A549 (cell line): ENCODE measurements at regions not wholly inside any gene's neighbourhood (a gene's known extent, or its start where the extent isn't known, plus 50 kb on each side); places are given as distances from the start of the nearest gene placed in this dataset.
"Not testable (repeated sequence)": the region's sequence is repeated elsewhere in the genome, so short reads cannot be mapped to it uniquely, and the experiment has no call there.

ENCODE experiments used
- ATAC-seq, 2 experiments: fragments of 200-7000 bp in 1 of 2; fragments of >200 bp in 1 of 2; cut with Nextera tagmentation in 1 of 2; cut with Tn5 transposase in 1 of 2; 3 replicates each; pipeline versions ENCODE4 v1.8.0 to v1.9.1; 2018 to 2020; ENCODE audit warnings: mild to moderate bottlenecking in 1 of 2, moderate library complexity in 1 of 2
- CTCF ChIA-PET: fragments of 300-600 bp; sonication (Branson Sonifier 250); formaldehyde crosslinking; extraction: SDS; loops from one replicate; lab custom pipeline; 2021; ENCODE audit warnings: antibody characterized with exemption, inconsistent platforms; lab: Yijun Ruan, JAX
- POLR2A ChIA-PET: fragments of 350-600 bp; formaldehyde crosslinking; extraction: SDS; loops from one replicate; lab custom pipeline; 2021; ENCODE audit warnings: antibody characterized with exemption, inconsistent platforms; lab: Yijun Ruan, JAX
- DNase-seq, 2 experiments: peaks; one replicate each; pipeline versions ENCODE4 v3.0.0 to v3.0.0-alpha.2; 2011 to 2016; ENCODE audit warnings: low read depth in 1 of 2, low spot score in 1 of 2
- FAIRE-seq: peaks from 2 replicates; lab custom pipeline; 2011; peaks lifted over from hg19 to GRCh38; lab: Jason Lieb, UNC
- H3K27ac ChIP-seq, 2 experiments: fragments of >200 bp; sonication (Bioruptor Twin); formaldehyde crosslinking; 3 replicates each; pipeline ENCODE4 v1.5.1; 2016 to 2017
- H3K4me1 ChIP-seq: fragments of >200 bp; sonication (Bioruptor Twin); formaldehyde crosslinking; 3 replicates; pipeline ENCODE4 v1.6.1; 2016
- H3K4me2 ChIP-seq: fragments of >200 bp; sonication (Bioruptor Twin); formaldehyde crosslinking; 3 replicates; pipeline ENCODE4 v1.6.1; 2016
- H3K4me3 ChIP-seq: fragments of >200 bp; sonication (Bioruptor Twin); formaldehyde crosslinking; 3 replicates; pipeline ENCODE4 v1.5.1; 2016
- H3K9me3 ChIP-seq: fragments of >200 bp; sonication (Bioruptor Twin); formaldehyde crosslinking; 3 replicates; pipeline ENCODE4 v1.6.1; 2016
- BHLHE40 ChIP-seq: IDR thresholded peaks from 2 replicates; pipeline ENCODE4 v1.6.1; 2012; ENCODE audit warnings: low read depth, low read length, inconsistent platforms
- CBX2 ChIP-seq: fragments of 200-600 bp; sonication (generic); IDR thresholded peaks from 2 replicates; pipeline ENCODE4 v1.6.1; 2016; ENCODE audit warnings: low read depth, mild to moderate bottlenecking, borderline replicate concordance
- CEBPB ChIP-seq, 2 experiments: fragments of >200 bp in 1 of 2; sonication (Bioruptor Twin) in 1 of 2; formaldehyde crosslinking in 1 of 2; IDR thresholded peaks; 2 replicates each; pipeline ENCODE4 v1.6.1; 2012 to 2016
- EHMT2 ChIP-seq: fragments of 200-600 bp; sonication (generic); IDR thresholded peaks from 2 replicates; pipeline ENCODE4 v1.6.1; 2016; ENCODE audit warnings: antibody characterized with exemption, low read depth, mild to moderate bottlenecking, moderate library complexity
- EP300 ChIP-seq, 2 experiments: fragments of >200 bp; sonication (Bioruptor Twin); formaldehyde crosslinking; IDR thresholded peaks; 2 replicates in 1 of 2; 3 replicates in 1 of 2; pipeline ENCODE4 v1.6.1; 2016 to 2017
- GATA3 ChIP-seq: IDR thresholded peaks from 2 replicates; pipeline ENCODE4 v1.6.1; 2012; ENCODE audit warnings: borderline replicate concordance
- HDAC2 ChIP-seq: fragments of 200-600 bp; sonication (generic); IDR thresholded peaks from 2 replicates; pipeline ENCODE4 v1.6.1; 2016
- HOXB13 ChIP-seq: fragments of 250-450 bp; sonication (Bioruptor Pico); IDR thresholded peaks from 2 replicates; pipeline ENCODE4 v1.5.0; 2020; ENCODE audit warnings: low read depth, mild to moderate bottlenecking, moderate library complexity
- JUN ChIP-seq, 2 experiments: fragments of >200 bp; sonication (Bioruptor Twin); formaldehyde crosslinking; IDR thresholded peaks; 2 replicates in 1 of 2; 3 replicates in 1 of 2; pipeline ENCODE4 v1.6.1; 2016 to 2017
- JUNB ChIP-seq: fragments of >200 bp; sonication (Bioruptor Twin); formaldehyde crosslinking; IDR thresholded peaks from 2 replicates; pipeline ENCODE4 v1.6.1; 2016
- KDM1A ChIP-seq: fragments of 200-600 bp; sonication (generic); IDR thresholded peaks from 2 replicates; pipeline ENCODE4 v1.6.1; 2016; ENCODE audit warnings: low read depth, mild to moderate bottlenecking
- NFE2L2 ChIP-seq: fragments of 150-350 bp; conservative IDR thresholded peaks from 2 replicates; pipeline ENCODE4 v1.6.1; 2014; ENCODE audit warnings: low read length
- NPAS2 ChIP-seq: fragments of 250-450 bp; sonication (Bioruptor Pico); IDR thresholded peaks from 2 replicates; pipeline ENCODE4 v1.8.0; 2022; ENCODE audit warnings: mild to moderate bottlenecking, moderate library complexity, borderline replicate concordance
- PBX3 ChIP-seq: IDR thresholded peaks from 2 replicates; pipeline ENCODE4 v1.6.1; 2012
- POLR2AphosphoS2 ChIP-seq: conservative IDR thresholded peaks from 2 replicates; pipeline ENCODE4 v1.6.1; 2012; ENCODE audit warnings: low read length, improper control_type of control experiment, inconsistent platforms
- RCOR1 ChIP-seq: fragments of 150-350 bp; IDR thresholded peaks from 2 replicates; pipeline ENCODE4 v1.6.1; 2014; ENCODE audit warnings: antibody characterized with exemption, low read length, low read depth
- RFX5 ChIP-seq: fragments of 450-650 bp; IDR thresholded peaks from 2 replicates; pipeline ENCODE4 v1.7.1; 2014; ENCODE audit warnings: antibody characterized with exemption, mild to moderate bottlenecking, moderate library complexity
- RNF2 ChIP-seq: fragments of 200-600 bp; sonication (generic); IDR thresholded peaks from 2 replicates; pipeline ENCODE4 v1.6.1; 2016; ENCODE audit warnings: low read depth, mild to moderate bottlenecking, antibody characterized with exemption, moderate library complexity, borderline replicate concordance
- SREBF2 ChIP-seq: fragments of 450-650 bp; IDR thresholded peaks from 2 replicates; pipeline ENCODE4 v1.6.1; 2014; ENCODE audit warnings: mild to moderate bottlenecking, moderate library complexity
- USF2 ChIP-seq: fragments of 450-650 bp; IDR thresholded peaks from 2 replicates; pipeline ENCODE4 v1.6.1; 2014; ENCODE audit warnings: antibody characterized with exemption
- ZNF302 ChIP-seq: fragments of 250-450 bp; sonication (Bioruptor Pico); IDR thresholded peaks from 2 replicates; pipeline ENCODE4 v1.9.0; 2021; ENCODE audit warnings: inconsistent platforms, mild to moderate bottlenecking, moderate library complexity
- WGBS: methylation state at CpG from one replicate; pipeline ENCODE4 v1.1.6; 2017; ENCODE audit errors: missing lambda C conversion rate; 5-methylcytosine and 5-hydroxymethylcytosine counted together
- TF ChIP-seq, protein P1 (sequence below): fragments of >200 bp; sonication (Bioruptor Twin); formaldehyde crosslinking; IDR thresholded peaks from 2 replicates; pipeline ENCODE4 v1.6.1; 2016
- TF ChIP-seq, protein P2 (sequence below): fragments of 250-450 bp; sonication (Bioruptor Pico); IDR thresholded peaks from 2 replicates; pipeline ENCODE4 v1.5.0; 2021; ENCODE audit warnings: mild to moderate bottlenecking, moderate library complexity, borderline replicate concordance
- TF ChIP-seq, protein P3 (sequence below): fragments of >200 bp; sonication (Bioruptor Twin); formaldehyde crosslinking; IDR thresholded peaks from 3 replicates; pipeline ENCODE4 v1.6.1; 2016

DNA sequence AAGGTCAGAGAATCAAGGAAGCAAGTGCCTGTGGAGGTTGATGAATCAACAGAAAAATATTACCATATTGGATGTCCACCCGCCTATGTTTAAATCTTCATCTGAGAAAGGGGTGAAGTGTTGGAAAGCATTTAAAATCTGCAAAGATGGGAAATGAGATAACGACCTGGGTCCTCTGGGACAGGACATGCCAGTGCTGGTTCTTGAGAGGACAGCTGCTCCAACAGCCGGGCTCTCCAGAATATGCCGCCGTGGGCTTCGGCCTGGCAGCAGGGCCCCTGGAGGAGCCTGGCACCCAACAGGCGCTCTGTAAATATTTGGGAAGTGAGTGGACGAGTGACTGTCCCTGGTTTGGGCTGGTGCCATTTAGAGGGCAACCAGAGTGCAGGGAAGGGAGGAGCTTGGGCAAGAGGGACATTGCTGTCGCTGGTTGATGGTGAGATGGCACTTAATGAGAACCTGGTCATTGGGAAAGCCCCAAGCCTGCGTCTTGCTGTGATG lies 129.9 kb downstream of the KCNA5 start:
- FAIRE-seq: no peak
- 24% methylated on average over 10 of the region's 10 CpGs for WGBS
- no peaks in the 10 kb centered on the region for H3K9me3 ChIP-seq
- no peaks in the 10 kb centered on the region for H3K4me1 ChIP-seq
- POLR2A ChIA-PET: no interaction called here
- H3K4me2 ChIP-seq: no peak overlapping the region
- no peak for DNase-seq
- no peak for ATAC-seq
- H3K27ac ChIP-seq: no peak overlapping the region
- CTCF ChIA-PET: interaction anchor here (1.2 to 1.7 kb wide), 2 partner anchors 90 to 622 kb away, joined by 3 to 4 read pairs; no protein-coding TSS in a partner anchor
- no peak overlapping the region for H3K4me3 ChIP-seq
- TF ChIP-seq HOXB13 (CRISPR knock-in tag): no peak
- no peak for TF ChIP-seq POLR2AphosphoS2
- TF ChIP-seq RFX5: no peak
- TF ChIP-seq, protein P1, sequence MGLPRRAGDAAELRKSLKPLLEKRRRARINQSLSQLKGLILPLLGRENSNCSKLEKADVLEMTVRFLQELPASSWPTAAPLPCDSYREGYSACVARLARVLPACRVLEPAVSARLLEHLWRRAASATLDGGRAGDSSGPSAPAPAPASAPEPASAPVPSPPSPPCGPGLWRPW: no peak
- no peak for TF ChIP-seq EHMT2
- no peak for TF ChIP-seq GATA3
- no peak for TF ChIP-seq NPAS2 (CRISPR knock-in tag)
- TF ChIP-seq JUNB: no peak
- no peak for TF ChIP-seq JUN (IDR thresholded peaks at IDR 0.05)
- no peak for TF ChIP-seq ZNF302 (CRISPR knock-in tag)
- no peak for TF ChIP-seq KDM1A
- TF ChIP-seq, all 56 proteins: peak for 0

GRCh38 chr12:5175415-5175814 lies 131.7 kb downstream of the KCNA5 start:
- CTCF ChIA-PET, FAIRE-seq, DNase-seq, H3K4me3 ChIP-seq, ATAC-seq, H3K27ac ChIP-seq, H3K9me3 ChIP-seq, POLR2A ChIA-PET, H3K4me1 ChIP-seq, H3K4me2 ChIP-seq: not testable (repeated sequence)
- WGBS: 2% methylated on average over 2 of the region's 2 CpGs

DNA sequence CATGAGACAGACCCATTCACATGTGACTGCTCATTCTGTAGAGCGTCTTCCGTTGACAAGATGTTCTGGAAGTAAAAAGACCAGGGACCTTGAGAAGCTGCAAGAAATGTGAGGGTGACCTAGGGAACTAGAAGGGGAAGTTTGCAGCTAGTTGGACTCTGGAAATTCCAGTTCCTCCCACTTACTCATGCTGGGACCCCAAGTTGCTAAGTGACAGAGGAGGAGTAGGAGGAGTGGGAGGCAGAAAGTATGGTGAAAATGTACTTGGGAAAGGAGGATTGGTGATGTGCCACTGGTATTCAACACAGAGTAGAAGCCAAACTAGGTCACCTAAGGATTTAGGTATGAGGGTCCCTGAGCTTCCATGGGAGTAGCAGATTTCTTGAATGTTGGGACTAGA lies 132.4 kb downstream of the KCNA5 start:
- no peak for FAIRE-seq
- ChIA-PET CTCF (no interaction called here), POLR2A (no interaction called here)
- Histone ChIP-seq H3K4me1 (no peaks in the 10 kb centered on the region), H3K9me3 (no peaks in the 10 kb centered on the region), H3K4me2 (no peak overlapping the region), H3K4me3 (no peak overlapping the region), H3K27ac (no peak overlapping the region)
- TF ChIP-seq RCOR1 (no peak), USF2 (no peak), NFE2L2 (no peak), RNF2 (no peak), SREBF2 (no peak), PBX3 (no peak), CBX2 (no peak), ZNF302 (CRISPR knock-in tag) (no peak), EP300 (IDR thresholded peaks at IDR 0.05) (no peak), HDAC2 (no peak), CEBPB (IDR thresholded peaks at IDR 0.05) (no peak), BHLHE40 (no peak)
- TF ChIP-seq, protein P2, sequence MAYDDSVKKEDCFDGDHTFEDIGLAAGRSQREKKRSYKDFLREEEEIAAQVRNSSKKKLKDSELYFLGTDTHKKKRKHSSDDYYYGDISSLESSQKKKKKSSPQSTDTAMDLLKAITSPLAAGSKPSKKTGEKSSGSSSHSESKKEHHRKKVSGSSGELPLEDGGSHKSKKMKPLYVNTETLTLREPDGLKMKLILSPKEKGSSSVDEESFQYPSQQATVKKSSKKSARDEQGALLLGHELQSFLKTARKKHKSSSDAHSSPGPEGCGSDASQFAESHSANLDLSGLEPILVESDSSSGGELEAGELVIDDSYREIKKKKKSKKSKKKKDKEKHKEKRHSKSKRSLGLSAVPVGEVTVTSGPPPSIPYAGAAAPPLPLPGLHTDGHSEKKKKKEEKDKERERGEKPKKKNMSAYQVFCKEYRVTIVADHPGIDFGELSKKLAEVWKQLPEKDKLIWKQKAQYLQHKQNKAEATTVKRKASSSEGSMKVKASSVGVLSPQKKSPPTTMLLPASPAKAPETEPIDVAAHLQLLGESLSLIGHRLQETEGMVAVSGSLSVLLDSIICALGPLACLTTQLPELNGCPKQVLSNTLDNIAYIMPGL (CRISPR knock-in tag): no peak
- TF ChIP-seq, protein P3, sequence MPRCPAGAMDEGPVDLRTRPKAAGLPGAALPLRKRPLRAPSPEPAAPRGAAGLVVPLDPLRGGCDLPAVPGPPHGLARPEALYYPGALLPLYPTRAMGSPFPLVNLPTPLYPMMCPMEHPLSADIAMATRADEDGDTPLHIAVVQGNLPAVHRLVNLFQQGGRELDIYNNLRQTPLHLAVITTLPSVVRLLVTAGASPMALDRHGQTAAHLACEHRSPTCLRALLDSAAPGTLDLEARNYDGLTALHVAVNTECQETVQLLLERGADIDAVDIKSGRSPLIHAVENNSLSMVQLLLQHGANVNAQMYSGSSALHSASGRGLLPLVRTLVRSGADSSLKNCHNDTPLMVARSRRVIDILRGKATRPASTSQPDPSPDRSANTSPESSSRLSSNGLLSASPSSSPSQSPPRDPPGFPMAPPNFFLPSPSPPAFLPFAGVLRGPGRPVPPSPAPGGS: no peak
- ATAC-seq: no peak
- 92% methylated on average over 2 of the region's 2 CpGs for WGBS
- no peak for DNase-seq
